ENCODE measurements at regions not wholly inside any gene's neighbourhood (a gene's known extent, or its start where the extent isn't known, plus 50 kb on each side); places are given as distances from the start of the nearest gene placed in this dataset.

GRCh38 chr5:175805256-175806011 is 65.9 kb upstream of the CPLX2 start:
- no peak for DNase-seq (ENCODE audit: low spot score)

DNA sequence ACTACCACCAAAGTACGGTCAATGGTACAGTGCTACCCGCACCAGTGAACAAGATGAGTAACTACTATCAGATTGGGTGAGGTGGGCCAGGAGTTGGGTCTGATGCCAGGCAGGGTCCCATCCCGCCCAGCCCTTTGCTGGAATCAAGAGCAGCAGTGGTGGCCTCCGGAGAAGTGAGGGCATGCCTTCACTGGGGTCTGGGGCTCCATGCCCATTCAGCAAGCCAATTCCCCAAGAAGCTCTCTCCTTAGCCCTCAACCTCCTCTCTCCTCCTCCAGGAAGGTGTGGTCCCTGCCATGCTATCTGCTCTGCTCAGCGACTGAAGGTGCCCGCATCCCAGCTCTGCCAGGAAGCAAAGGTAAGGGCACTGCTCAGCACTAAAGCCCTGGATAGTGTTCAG is 62.7 kb upstream of the CPLX2 start:
- no peak for DNase-seq (ENCODE audit: low spot score)

DNA sequence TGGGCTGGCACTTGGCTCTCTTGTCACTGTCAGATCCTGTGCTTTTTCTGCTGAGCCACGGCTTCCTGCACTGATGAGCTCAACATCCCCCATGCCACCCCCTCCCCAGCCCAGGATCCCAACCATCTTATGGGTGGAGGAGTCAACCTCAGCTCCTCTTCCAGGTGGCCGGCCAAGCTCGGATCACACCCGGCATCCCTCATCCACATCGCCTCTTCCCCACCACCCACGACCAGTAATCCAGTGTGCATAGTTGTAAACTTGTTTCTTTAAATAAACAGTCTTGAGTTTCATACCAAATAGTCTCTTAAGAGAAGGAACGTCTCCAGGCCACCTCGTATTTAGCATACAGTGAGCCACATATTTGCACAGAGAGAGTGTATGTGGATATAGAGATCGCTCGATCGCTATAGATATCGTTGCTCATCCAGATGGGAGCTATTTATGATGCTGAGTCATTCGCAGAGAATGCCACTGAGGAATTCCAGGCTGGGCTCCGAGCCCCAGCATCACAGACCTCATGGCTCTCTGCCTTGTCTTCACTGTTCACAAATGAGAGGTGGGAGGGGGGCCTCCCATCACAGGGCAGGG is 61.8 kb upstream of the CPLX2 start:
- no peak for DNase-seq (ENCODE audit: low spot score)

GRCh38 chr5:175810457-175810856 is 60.9 kb upstream of the CPLX2 start:
- DNase-seq (ENCODE audit: low spot score), result no peak

GRCh38 chr5:175811589-175811988 is 59.8 kb upstream of the CPLX2 start:
- DNase-seq (ENCODE audit: low spot score), result no peak

- no peak for DNase-seq (ENCODE audit: low spot score)
Measured at GRCh38 chr5:175813943-175814630, 57.3 kb upstream of the CPLX2 start.

DNA sequence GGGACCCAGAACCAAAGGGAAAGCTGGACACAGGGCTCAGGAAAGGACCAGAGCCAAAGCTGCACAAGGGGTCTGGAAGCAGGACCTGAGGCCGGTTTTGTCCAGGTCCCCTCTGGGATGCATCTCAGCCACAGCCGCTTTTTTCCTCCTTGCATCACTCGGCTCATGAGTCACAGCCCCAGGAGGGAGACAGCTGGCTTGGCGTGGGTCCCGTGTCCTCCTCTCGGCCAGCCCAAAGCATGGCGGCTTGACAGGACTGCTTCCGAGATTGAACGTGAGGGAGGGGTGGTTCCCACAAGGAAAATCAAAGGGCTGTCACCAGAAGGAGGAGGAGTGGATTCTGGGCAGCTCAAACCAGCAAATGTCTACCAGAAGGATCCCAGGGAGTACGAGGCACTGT is 56.7 kb upstream of the CPLX2 start:
- no peak for DNase-seq (ENCODE audit: low spot score)

GRCh38 chr5:175815126-175815913 is 56.1 kb upstream of the CPLX2 start:
- no peak for DNase-seq (ENCODE audit: low spot score)

GRCh38 chr5:175816348-175816747 is 55.0 kb upstream of the CPLX2 start:
- no peak for DNase-seq (ENCODE audit: low spot score)

DNA sequence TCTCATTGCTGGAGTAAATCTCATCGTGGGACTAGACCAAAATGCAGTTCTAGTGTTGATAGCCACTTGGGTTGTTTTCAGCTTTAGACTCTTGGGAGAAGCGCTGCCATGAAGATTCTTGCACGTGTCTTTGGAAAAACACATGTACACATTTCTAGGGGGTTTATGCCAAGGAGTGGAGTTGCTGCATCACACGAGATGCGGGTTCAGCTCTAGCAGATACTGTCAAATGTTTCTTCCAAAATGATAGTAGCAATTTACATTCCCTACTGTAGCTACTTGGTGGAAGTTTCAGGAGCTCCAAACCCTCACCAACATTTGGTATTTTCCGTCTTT is 52.3 kb upstream of the CPLX2 start:
- no peak for DNase-seq (ENCODE audit: low spot score)

- no peak for DNase-seq (ENCODE audit: low spot score)
Measured at GRCh38 chr5:175820230-175820629, 51.1 kb upstream of the CPLX2 start.

Measured in kidney capillary endothelial cell (primary cell).